OCI-LY1 (cell line): ENCODE measurements at regions not wholly inside any gene's neighbourhood (a gene's known extent, or its start where the extent isn't known, plus 50 kb on each side); places are given as distances from the start of the nearest gene placed in this dataset.

Experiments
- H2AFZ ChIP-seq: fragments of 200-600 bp; sonication (generic), shearing (Covaris generic); 2 replicates; pipeline ENCODE4 v1.6.0; 2014; ENCODE audit warnings: antibody characterized with exemption, mild to moderate bottlenecking, low read length
- H3F3A ChIP-seq: fragments of 200-600 bp; sonication (generic), shearing (Covaris generic); 2 replicates; pipeline ENCODE4 v1.6.0; 2014; ENCODE audit warnings: mild to moderate bottlenecking, antibody characterized with exemption, low read length, moderate library complexity; ENCODE audit not compliant: insufficient read depth
- H3K27ac ChIP-seq: fragments of 200-600 bp; sonication (generic); 2 replicates; pipeline ENCODE4 v1.5.1; 2014; ENCODE audit warnings: low read length, mixed run types, mild to moderate bottlenecking, low read depth; ENCODE audit not compliant: poor library complexity, severe bottlenecking
- H3K27me3 ChIP-seq: fragments of 200-600 bp; sonication (generic); 2 replicates; pipeline ENCODE4 v1.6.0; 2014; ENCODE audit warnings: antibody characterized with exemption, mild to moderate bottlenecking, low read length, moderate library complexity; ENCODE audit not compliant: insufficient read depth
- H3K36me3 ChIP-seq: fragments of 200-600 bp; sonication (generic); 2 replicates; pipeline ENCODE4 v1.6.1; 2014; ENCODE audit warnings: mild to moderate bottlenecking, antibody characterized with exemption, low read length, moderate library complexity, mixed read lengths; ENCODE audit not compliant: insufficient read depth
- H3K4me1 ChIP-seq: fragments of 200-600 bp; sonication (generic); 2 replicates; pipeline ENCODE4 v1.5.1; 2014; ENCODE audit warnings: mild to moderate bottlenecking, low read length, moderate library complexity; ENCODE audit not compliant: insufficient read depth, severe bottlenecking
- H3K4me2 ChIP-seq: fragments of 200-600 bp; sonication (generic), shearing (Covaris generic); 2 replicates; pipeline ENCODE4 v1.6.1; 2014; ENCODE audit warnings: low read length
- H3K4me3 ChIP-seq: fragments of 200-600 bp; sonication (generic); 2 replicates; pipeline ENCODE4 v1.5.1; 2014; ENCODE audit warnings: low read length, low read depth, mild to moderate bottlenecking, mixed read lengths; ENCODE audit not compliant: poor library complexity, severe bottlenecking
- H3K79me2 ChIP-seq: fragments of 200-600 bp; shearing (Covaris generic); 2 replicates; pipeline ENCODE4 v1.6.1; 2016; ENCODE audit warnings: mixed run types, low read length, mixed read lengths; ENCODE audit not compliant: insufficient read depth
- H3K9ac ChIP-seq: fragments of 200-600 bp; sonication (generic), shearing (Covaris generic); 2 replicates; pipeline ENCODE4 v1.6.1; 2014; ENCODE audit warnings: mild to moderate bottlenecking, low read length, mixed read lengths
- H3K9me2 ChIP-seq: fragments of 200-600 bp; sonication (generic), shearing (Covaris generic); 2 replicates; pipeline ENCODE4 v1.6.1; 2014; ENCODE audit warnings: low read depth, mild to moderate bottlenecking, low read length, mixed read lengths
- H3K9me3 ChIP-seq: fragments of 200-600 bp; shearing (Covaris generic); 2 replicates; pipeline ENCODE4 v1.6.1; 2014; ENCODE audit warnings: low read length, mixed read lengths
- H4K20me1 ChIP-seq: fragments of 200-600 bp; sonication (generic), shearing (Covaris generic); 2 replicates; pipeline ENCODE4 v1.6.0; 2016; ENCODE audit warnings: mild to moderate bottlenecking, low read length; ENCODE audit not compliant: insufficient read depth
- CTCF ChIP-seq: fragments of 200-600 bp; sonication (generic), shearing (Covaris generic); IDR thresholded peaks from 2 replicates; pipeline ENCODE4 v1.5.1; 2017; ENCODE audit warnings: mild to moderate bottlenecking, antibody characterized with exemption, low read length, moderate library complexity, mixed read lengths
- EZH2 ChIP-seq: fragments of 200-600 bp; sonication (generic), shearing (Covaris generic); IDR thresholded peaks from 2 replicates; pipeline ENCODE4 v1.8.0; 2017; ENCODE audit warnings: borderline replicate concordance, mixed run types, mild to moderate bottlenecking, antibody characterized with exemption, low read length, moderate library complexity, mixed read lengths

- TF ChIP-seq EZH2: no peak
- no peak for TF ChIP-seq CTCF
- Histone ChIP-seq H3K4me2 (no peak overlapping the region), H3F3A (no peaks in the 10 kb centered on the region), H3K27ac (no peak overlapping the region), H3K9me3 (no peaks in the 10 kb centered on the region), H3K4me3 (no peak overlapping the region), H3K9ac (no peak overlapping the region), H3K9me2 (no peaks in the 10 kb centered on the region), H3K79me2 (no peaks in the 10 kb centered on the region), H2AFZ (no peak overlapping the region), H4K20me1 (no peaks in the 10 kb centered on the region), H3K4me1 (no peaks in the 10 kb centered on the region), H3K36me3 (no peaks in the 10 kb centered on the region), H3K27me3 (no peaks in the 10 kb centered on the region)
Observed at GRCh38 chr15:97126553-97127233, 796.2 kb downstream of the NR2F2 start.

- no peak for TF ChIP-seq EZH2
- TF ChIP-seq CTCF: no peak
- H3K9ac ChIP-seq: no peak overlapping the region
- H3K4me2 ChIP-seq: no peak overlapping the region
- no peak overlapping the region for H2AFZ ChIP-seq
- H3K9me2 ChIP-seq: no peaks in the 10 kb centered on the region
- H3K4me1 ChIP-seq: no peaks in the 10 kb centered on the region
- H3K9me3 ChIP-seq: no peaks in the 10 kb centered on the region
- H3K36me3 ChIP-seq: no peaks in the 10 kb centered on the region
- H3K79me2 ChIP-seq: no peaks in the 10 kb centered on the region
- H3K27me3 ChIP-seq: no peaks in the 10 kb centered on the region
- no peaks in the 10 kb centered on the region for H3F3A ChIP-seq
- H3K27ac ChIP-seq: no peak overlapping the region
- H3K4me3 ChIP-seq: no peak overlapping the region
- no peaks in the 10 kb centered on the region for H4K20me1 ChIP-seq
Observed at GRCh38 chr15:97129674-97130073, 799.2 kb downstream of the NR2F2 start.

GRCh38 chr15:97140216-97140615 is 809.7 kb downstream of the NR2F2 start:
- H3K4me3 ChIP-seq: no peak overlapping the region
- H3K4me2 ChIP-seq: no peak overlapping the region
- no peaks in the 10 kb centered on the region for H3K9me2 ChIP-seq
- TF ChIP-seq EZH2 (no peak), CTCF (no peak)
- no peaks in the 10 kb centered on the region for H3K9me3 ChIP-seq
- H3K27ac ChIP-seq: no peak overlapping the region
- no peaks in the 10 kb centered on the region for H3K4me1 ChIP-seq
- H3K27me3 ChIP-seq: no peaks in the 10 kb centered on the region
- no peak overlapping the region for H2AFZ ChIP-seq
- no peaks in the 10 kb centered on the region for H3K36me3 ChIP-seq
- H3K79me2 ChIP-seq: no peaks in the 10 kb centered on the region
- H3F3A ChIP-seq: no peaks in the 10 kb centered on the region
- no peak overlapping the region for H3K9ac ChIP-seq
- no peaks in the 10 kb centered on the region for H4K20me1 ChIP-seq
